ENCODE measurements at regions not wholly inside any gene's neighbourhood (a gene's known extent, or its start where the extent isn't known, plus 50 kb on each side); places are given as distances from the start of the nearest gene placed in this dataset.

GRCh38 chr14:94938016-94938415 lies 168.1 kb upstream of the GSC start:
- H3K4me3 Mint-ChIP-seq = no peak overlapping the region
- H3K9me2 ChIP-seq (ENCODE audit: insufficient read depth) = no peaks in the 10 kb centered on the region
- TF ChIP-seq EZH2phosphoT487 (IDR thresholded peaks at IDR 0.05; ENCODE audit: unreplicated experiment) (no peak), ZNF331 (CRISPR knock-in tag; IDR thresholded peaks at IDR 0.05; ENCODE audit: low read depth) (no peak), NANOG (IDR thresholded peaks at IDR 0.05; ENCODE audit: borderline replicate concordance) (no peak), STAT1 (IDR thresholded peaks at IDR 0.05; ENCODE audit: unreplicated experiment) (no peak), ZNF114 (CRISPR knock-in tag; IDR thresholded peaks at IDR 0.05) (no peak), POLR2AphosphoS5 (IDR thresholded peaks at IDR 0.05; ENCODE audit: low read depth) (no peak), ZNF462 (CRISPR knock-in tag; IDR thresholded peaks at IDR 0.05) (no peak), ETS1 (IDR thresholded peaks at IDR 0.05) (no peak), CREB1 (CRISPR knock-in tag; IDR thresholded peaks at IDR 0.05; ENCODE audit: low read depth) (no peak), EZH2 (IDR thresholded peaks at IDR 0.05; ENCODE audit: low read depth, unreplicated experiment) (no peak), JUNB (IDR thresholded peaks at IDR 0.05; ENCODE audit: unreplicated experiment) (no peak)
- TF ChIP-seq, protein P1, sequence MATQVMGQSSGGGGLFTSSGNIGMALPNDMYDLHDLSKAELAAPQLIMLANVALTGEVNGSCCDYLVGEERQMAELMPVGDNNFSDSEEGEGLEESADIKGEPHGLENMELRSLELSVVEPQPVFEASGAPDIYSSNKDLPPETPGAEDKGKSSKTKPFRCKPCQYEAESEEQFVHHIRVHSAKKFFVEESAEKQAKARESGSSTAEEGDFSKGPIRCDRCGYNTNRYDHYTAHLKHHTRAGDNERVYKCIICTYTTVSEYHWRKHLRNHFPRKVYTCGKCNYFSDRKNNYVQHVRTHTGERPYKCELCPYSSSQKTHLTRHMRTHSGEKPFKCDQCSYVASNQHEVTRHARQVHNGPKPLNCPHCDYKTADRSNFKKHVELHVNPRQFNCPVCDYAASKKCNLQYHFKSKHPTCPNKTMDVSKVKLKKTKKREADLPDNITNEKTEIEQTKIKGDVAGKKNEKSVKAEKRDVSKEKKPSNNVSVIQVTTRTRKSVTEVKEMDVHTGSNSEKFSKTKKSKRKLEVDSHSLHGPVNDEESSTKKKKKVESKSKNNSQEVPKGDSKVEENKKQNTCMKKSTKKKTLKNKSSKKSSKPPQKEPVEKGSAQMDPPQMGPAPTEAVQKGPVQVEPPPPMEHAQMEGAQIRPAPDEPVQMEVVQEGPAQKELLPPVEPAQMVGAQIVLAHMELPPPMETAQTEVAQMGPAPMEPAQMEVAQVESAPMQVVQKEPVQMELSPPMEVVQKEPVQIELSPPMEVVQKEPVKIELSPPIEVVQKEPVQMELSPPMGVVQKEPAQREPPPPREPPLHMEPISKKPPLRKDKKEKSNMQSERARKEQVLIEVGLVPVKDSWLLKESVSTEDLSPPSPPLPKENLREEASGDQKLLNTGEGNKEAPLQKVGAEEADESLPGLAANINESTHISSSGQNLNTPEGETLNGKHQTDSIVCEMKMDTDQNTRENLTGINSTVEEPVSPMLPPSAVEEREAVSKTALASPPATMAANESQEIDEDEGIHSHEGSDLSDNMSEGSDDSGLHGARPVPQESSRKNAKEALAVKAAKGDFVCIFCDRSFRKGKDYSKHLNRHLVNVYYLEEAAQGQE (IDR thresholded peaks at IDR 0.05; ENCODE audit: unreplicated experiment) = no peak
- TF ChIP-seq, protein P2, sequence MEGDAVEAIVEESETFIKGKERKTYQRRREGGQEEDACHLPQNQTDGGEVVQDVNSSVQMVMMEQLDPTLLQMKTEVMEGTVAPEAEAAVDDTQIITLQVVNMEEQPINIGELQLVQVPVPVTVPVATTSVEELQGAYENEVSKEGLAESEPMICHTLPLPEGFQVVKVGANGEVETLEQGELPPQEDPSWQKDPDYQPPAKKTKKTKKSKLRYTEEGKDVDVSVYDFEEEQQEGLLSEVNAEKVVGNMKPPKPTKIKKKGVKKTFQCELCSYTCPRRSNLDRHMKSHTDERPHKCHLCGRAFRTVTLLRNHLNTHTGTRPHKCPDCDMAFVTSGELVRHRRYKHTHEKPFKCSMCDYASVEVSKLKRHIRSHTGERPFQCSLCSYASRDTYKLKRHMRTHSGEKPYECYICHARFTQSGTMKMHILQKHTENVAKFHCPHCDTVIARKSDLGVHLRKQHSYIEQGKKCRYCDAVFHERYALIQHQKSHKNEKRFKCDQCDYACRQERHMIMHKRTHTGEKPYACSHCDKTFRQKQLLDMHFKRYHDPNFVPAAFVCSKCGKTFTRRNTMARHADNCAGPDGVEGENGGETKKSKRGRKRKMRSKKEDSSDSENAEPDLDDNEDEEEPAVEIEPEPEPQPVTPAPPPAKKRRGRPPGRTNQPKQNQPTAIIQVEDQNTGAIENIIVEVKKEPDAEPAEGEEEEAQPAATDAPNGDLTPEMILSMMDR (conservative IDR thresholded peaks at IDR 0.05; ENCODE audit: low read depth in 2 of 2) = no peak
- H3K79me2 ChIP-seq (replicated peaks; ENCODE audit: insufficient read depth) = no peaks in the 10 kb centered on the region
- ATAC-seq = no peak
- no peaks in the 10 kb centered on the region for H4K20me1 ChIP-seq (replicated peaks; ENCODE audit: insufficient read depth)
- H3K4me2 ChIP-seq = no peak overlapping the region
- H3K27ac ChIP-seq (ENCODE audit: low read depth) = no peak overlapping the region
- H3K4me1 Mint-ChIP-seq = no peaks in the 10 kb centered on the region
- H3K36me3 ChIP-seq (ENCODE audit: insufficient read depth) = no peaks in the 10 kb centered on the region
- H3K4me1 ChIP-seq (ENCODE audit: insufficient read depth) = no peaks in the 10 kb centered on the region
- H2AFZ ChIP-seq = no peak overlapping the region
- no peaks in the 10 kb centered on the region for H3K36me3 Mint-ChIP-seq (ENCODE audit: low read depth)
- H3K27me3 Mint-ChIP-seq (ENCODE audit: insufficient read depth, low read depth, poor library complexity) = peaks cover 2% of the 10 kb centered on the region
- H3K9me3 Mint-ChIP-seq = no peaks in the 10 kb centered on the region
- no peaks in the 10 kb centered on the region for H3F3A ChIP-seq (replicated peaks; ENCODE audit: low read depth)
- DNase-seq (ENCODE audit: low spot score) = no peak
- no peak overlapping the region for H3K4me3 ChIP-seq
- H3K27me3 ChIP-seq (ENCODE audit: insufficient read depth) = no peaks in the 10 kb centered on the region
- H3K27ac Mint-ChIP-seq = no peak overlapping the region
